Nephron progenitor cell (in vitro differentiated cells): ENCODE measurements at regions not wholly inside any gene's neighbourhood (a gene's known extent, or its start where the extent isn't known, plus 50 kb on each side); places are given as distances from the start of the nearest gene placed in this dataset.

Experiments used
- DNase-seq: peaks from one replicate; pipeline ENCODE4 v3.0.0; 2021
- H3K27ac Mint-ChIP-seq: 2 replicates; pipeline ENCODE4 v1.8.0; 2021; ENCODE audit warnings: mild to moderate bottlenecking, moderate library complexity, mixed read lengths
- H3K27me3 Mint-ChIP-seq: 2 replicates; pipeline ENCODE4 v1.8.0; 2021; ENCODE audit warnings: mild to moderate bottlenecking, low read depth, mixed read lengths; ENCODE audit not compliant: poor library complexity
- H3K36me3 Mint-ChIP-seq: 2 replicates; pipeline ENCODE4 v1.8.0; 2021; ENCODE audit warnings: low read depth, mixed read lengths
- H3K4me1 Mint-ChIP-seq: 2 replicates; pipeline ENCODE4 v1.8.0; 2021; ENCODE audit warnings: mixed read lengths
- H3K4me3 Mint-ChIP-seq: 2 replicates; pipeline ENCODE4 v1.8.0; 2021; ENCODE audit warnings: mild to moderate bottlenecking, moderate library complexity, mixed read lengths
- H3K9me3 Mint-ChIP-seq: 2 replicates; pipeline ENCODE4 v1.8.0; 2021; ENCODE audit warnings: mild to moderate bottlenecking, moderate library complexity, mixed read lengths
- CTCF ChIP-seq: fragments of 200-600 bp; sonication (generic); IDR thresholded peaks from 2 replicates; pipeline ENCODE4 v1.5.0; 2021; ENCODE audit warnings: antibody characterized with exemption

GRCh38 chr18:1392046-1392445, 487.4 kb downstream of the ADCYAP1 start:
- Mint-ChIP-seq H3K4me3 (no peak overlapping the region), H3K36me3 (no peaks in the 10 kb centered on the region), H3K27me3 (peaks cover 6% of the 10 kb centered on the region), H3K27ac (no peak overlapping the region), H3K4me1 (peaks cover 5% of the 10 kb centered on the region), H3K9me3 (peaks cover 17% of the 10 kb centered on the region)
- no peak for DNase-seq
- TF ChIP-seq CTCF = no peak

GRCh38 chr18:1392865-1393734, 488.4 kb downstream of the ADCYAP1 start:
- Mint-ChIP-seq H3K27me3 (peaks cover 6% of the 10 kb centered on the region), H3K4me1 (peaks cover 5% of the 10 kb centered on the region), H3K27ac (no peak overlapping the region), H3K36me3 (no peaks in the 10 kb centered on the region), H3K9me3 (peaks cover 6% of the 10 kb centered on the region), H3K4me3 (no peak overlapping the region)
- TF ChIP-seq CTCF = no peak
- DNase-seq = no peak

- Mint-ChIP-seq H3K27me3 (peaks cover 6% of the 10 kb centered on the region), H3K4me1 (peaks cover 5% of the 10 kb centered on the region), H3K4me3 (no peak overlapping the region)
Observed at GRCh38 chr18:1393929-1394328, 489.3 kb downstream of the ADCYAP1 start.

GRCh38 chr18:1394426-1394825, 489.8 kb downstream of the ADCYAP1 start:
- Mint-ChIP-seq H3K4me1 (peaks cover 5% of the 10 kb centered on the region), H3K27ac (no peak overlapping the region), H3K9me3 (no peaks in the 10 kb centered on the region), H3K27me3 (peaks cover 6% of the 10 kb centered on the region), H3K36me3 (no peaks in the 10 kb centered on the region), H3K4me3 (no peak overlapping the region)
- DNase-seq = no peak
- no peak for TF ChIP-seq CTCF

More at GRCh38 chr18:1393929-1394328, 489.3 kb downstream of the ADCYAP1 start:
- Mint-ChIP-seq H3K9me3 (peaks cover 3% of the 10 kb centered on the region), H3K36me3 (no peaks in the 10 kb centered on the region), H3K27ac (no peak overlapping the region)
- TF ChIP-seq CTCF = no peak
- DNase-seq = no peak

GRCh38 chr18:1394966-1395365, 490.3 kb downstream of the ADCYAP1 start:
- no peak for DNase-seq

More at GRCh38 chr18:1394966-1395365, 490.3 kb downstream of the ADCYAP1 start:
- Mint-ChIP-seq H3K36me3 (no peaks in the 10 kb centered on the region), H3K9me3 (no peaks in the 10 kb centered on the region), H3K4me3 (no peak overlapping the region), H3K4me1 (peaks cover 5% of the 10 kb centered on the region), H3K27ac (no peak overlapping the region), H3K27me3 (peaks cover 6% of the 10 kb centered on the region)
- no peak for TF ChIP-seq CTCF
